Bronchial epithelial cell (primary cell): ENCODE measurements at regions not wholly inside any gene's neighbourhood (a gene's known extent, or its start where the extent isn't known, plus 50 kb on each side); places are given as distances from the start of the nearest gene placed in this dataset.
"Not testable (repeated sequence)": the region's sequence is repeated elsewhere in the genome, so short reads cannot be mapped to it uniquely, and the experiment has no call there.

Experiments used
- DNase-seq: peaks from one replicate; pipeline ENCODE4 v3.0.0-alpha.2; 2010; ENCODE audit warnings: low read depth
- FAIRE-seq: peaks from 2 replicates; lab custom pipeline; 2011; peaks lifted over from hg19 to GRCh38; lab: Jason Lieb, UNC
- H3K27me3 ChIP-seq: 2 replicates; pipeline ENCODE4 v1.5.1; 2011; ENCODE audit warnings: low read length; ENCODE audit not compliant: control insufficient read depth, insufficient read depth
- H3K36me3 ChIP-seq: 2 replicates; pipeline ENCODE4 v1.5.1; 2011; ENCODE audit warnings: low read length; ENCODE audit not compliant: control insufficient read depth, insufficient read depth
- H3K4me3 ChIP-seq: 2 replicates; pipeline ENCODE4 v1.5.1; 2011; ENCODE audit warnings: mild to moderate bottlenecking, low read depth, low read length, control low read depth
- CTCF ChIP-seq: IDR thresholded peaks from 2 replicates; pipeline ENCODE4 v1.5.1; 2011; ENCODE audit warnings: mild to moderate bottlenecking, moderate library complexity, low read length, control low read depth, inconsistent platforms; ENCODE audit not compliant: insufficient read depth, severe bottlenecking

GRCh38 chr2:2587354-2587753 is 256.3 kb upstream of the MYT1L start:
- DNase-seq (no peak), FAIRE-seq (no peak)
- H3K4me3 ChIP-seq: no peak overlapping the region
- no peak for TF ChIP-seq CTCF
- no peaks in the 10 kb centered on the region for H3K36me3 ChIP-seq
- H3K27me3 ChIP-seq: no peaks in the 10 kb centered on the region

- no peak for TF ChIP-seq CTCF
Observed at GRCh38 chr2:2586931-2587330, 255.9 kb upstream of the MYT1L start.

GRCh38 chr2:2586068-2586776 is 255.1 kb upstream of the MYT1L start:
- DNase-seq (no peak), FAIRE-seq (no peak)
- Histone ChIP-seq H3K36me3 (no peaks in the 10 kb centered on the region), H3K27me3 (no peaks in the 10 kb centered on the region), H3K4me3 (no peak overlapping the region)
- TF ChIP-seq CTCF: no peak

More at GRCh38 chr2:2586931-2587330, 255.9 kb upstream of the MYT1L start:
- H3K27me3 ChIP-seq: no peaks in the 10 kb centered on the region
- no peak for FAIRE-seq
- H3K4me3 ChIP-seq: no peak overlapping the region
- H3K36me3 ChIP-seq: no peaks in the 10 kb centered on the region
- DNase-seq: no peak

GRCh38 chr2:2582998-2583545 is 252.0 kb upstream of the MYT1L start:
- H3K27me3 ChIP-seq: no peaks in the 10 kb centered on the region
- no peak for TF ChIP-seq CTCF
- DNase-seq (no peak), FAIRE-seq (no peak)
- H3K4me3 ChIP-seq: no peak overlapping the region
- no peaks in the 10 kb centered on the region for H3K36me3 ChIP-seq

- FAIRE-seq (no peak), DNase-seq (no peak)
- Histone ChIP-seq H3K36me3 (no peaks in the 10 kb centered on the region), H3K4me3 (no peak overlapping the region), H3K27me3 (no peaks in the 10 kb centered on the region)
- no peak for TF ChIP-seq CTCF
Observed at GRCh38 chr2:2581331-2582159, 250.5 kb upstream of the MYT1L start.

GRCh38 chr2:2580841-2581240 is 249.8 kb upstream of the MYT1L start:
- not testable (repeated sequence) for DNase-seq, H3K4me3 ChIP-seq, H3K36me3 ChIP-seq, H3K27me3 ChIP-seq
- FAIRE-seq: peak; percentile 36
